ENCODE measurements at regions not wholly inside any gene's neighbourhood (a gene's known extent, or its start where the extent isn't known, plus 50 kb on each side); places are given as distances from the start of the nearest gene placed in this dataset.

GRCh38 chr11:82577246-82577645 lies 156.4 kb downstream of the FAM181B start:
- no peak for TF ChIP-seq CTCF (IDR thresholded peaks at IDR 0.05; ENCODE audit: unreplicated experiment)
- no peak for DNase-seq (ENCODE audit: low spot score, unreplicated experiment)
- no peak overlapping the region for H3K4me3 Mint-ChIP-seq (ENCODE audit: low read depth)
- H3K27ac Mint-ChIP-seq = no peak overlapping the region
- peaks cover 11% of the 10 kb centered on the region for H3K27me3 Mint-ChIP-seq
- no peaks in the 10 kb centered on the region for H3K36me3 Mint-ChIP-seq (ENCODE audit: insufficient read depth)
- H3K4me1 Mint-ChIP-seq (ENCODE audit: low read depth) = peaks cover 4% of the 10 kb centered on the region
- H3K9me3 Mint-ChIP-seq (ENCODE audit: low read depth) = no peaks in the 10 kb centered on the region

DNA sequence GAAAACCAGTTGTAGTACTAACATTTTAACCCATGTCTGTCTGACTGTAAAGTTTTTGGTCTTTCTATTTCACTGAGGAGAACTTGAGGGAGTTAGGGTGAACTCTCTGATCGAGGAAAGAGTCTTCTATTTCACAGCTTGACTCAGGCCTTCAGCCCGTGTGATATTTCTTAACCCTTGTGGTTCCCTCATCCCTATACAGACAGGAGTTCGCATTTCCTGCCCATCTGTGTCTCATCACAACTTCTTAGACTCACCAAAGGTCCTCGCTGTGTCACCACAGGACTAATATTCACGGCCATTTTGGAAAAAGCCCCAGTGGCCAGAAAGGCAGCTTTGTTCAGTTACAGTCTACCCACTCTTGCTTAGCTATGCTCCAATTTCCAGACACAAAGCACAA lies 172.8 kb downstream of the FAM181B start:
- no peak overlapping the region for H3K4me3 Mint-ChIP-seq (ENCODE audit: low read depth)
- no peaks in the 10 kb centered on the region for H3K4me1 Mint-ChIP-seq (ENCODE audit: low read depth)
- H3K9me3 Mint-ChIP-seq (ENCODE audit: low read depth) = no peaks in the 10 kb centered on the region
- no peak overlapping the region for H3K27ac Mint-ChIP-seq
- DNase-seq (ENCODE audit: low spot score, unreplicated experiment) = no peak
- peaks cover 8% of the 10 kb centered on the region for H3K27me3 Mint-ChIP-seq
- TF ChIP-seq CTCF (IDR thresholded peaks at IDR 0.05; ENCODE audit: unreplicated experiment) = no peak
- no peaks in the 10 kb centered on the region for H3K36me3 Mint-ChIP-seq (ENCODE audit: insufficient read depth)

GRCh38 chr11:82559609-82560008 lies 174.1 kb downstream of the FAM181B start:
- H3K9me3 Mint-ChIP-seq (ENCODE audit: low read depth) = no peaks in the 10 kb centered on the region
- H3K36me3 Mint-ChIP-seq (ENCODE audit: insufficient read depth) = no peaks in the 10 kb centered on the region
- no peaks in the 10 kb centered on the region for H3K4me1 Mint-ChIP-seq (ENCODE audit: low read depth)
- DNase-seq (ENCODE audit: low spot score, unreplicated experiment) = no peak
- no peak overlapping the region for H3K4me3 Mint-ChIP-seq (ENCODE audit: low read depth)
- TF ChIP-seq CTCF (IDR thresholded peaks at IDR 0.05; ENCODE audit: unreplicated experiment) = no peak
- peaks cover 6% of the 10 kb centered on the region for H3K27me3 Mint-ChIP-seq
- no peak overlapping the region for H3K27ac Mint-ChIP-seq

GRCh38 chr11:82557274-82557673 lies 176.4 kb downstream of the FAM181B start:
- Mint-ChIP-seq H3K4me1 (ENCODE audit: low read depth) (no peaks in the 10 kb centered on the region), H3K4me3 (ENCODE audit: low read depth) (no peak overlapping the region), H3K27ac (no peak overlapping the region), H3K9me3 (ENCODE audit: low read depth) (no peaks in the 10 kb centered on the region), H3K27me3 (peaks cover 6% of the 10 kb centered on the region), H3K36me3 (ENCODE audit: insufficient read depth) (no peaks in the 10 kb centered on the region)
- TF ChIP-seq CTCF (IDR thresholded peaks at IDR 0.05; ENCODE audit: unreplicated experiment) = no peak
- no peak for DNase-seq (ENCODE audit: low spot score, unreplicated experiment)

DNA sequence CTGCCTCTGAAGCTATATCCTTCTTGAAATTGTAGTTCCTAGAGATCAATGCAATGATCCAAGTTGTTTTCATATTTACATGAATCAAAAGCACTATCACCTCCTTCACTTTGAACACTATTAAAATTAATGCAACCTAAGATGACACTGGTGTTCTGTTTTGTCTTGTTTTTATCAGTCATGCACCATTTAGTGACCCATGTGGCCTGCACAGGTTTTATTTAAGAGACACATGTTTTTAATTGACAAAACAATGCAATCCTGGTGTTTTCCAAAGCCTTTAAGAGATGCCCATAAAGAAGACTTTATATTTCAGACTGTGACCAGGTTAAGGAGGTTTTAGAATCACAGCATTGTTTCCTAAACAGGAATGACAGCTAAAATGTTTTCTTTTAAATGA lies 177.5 kb downstream of the FAM181B start:
- H3K9me3 Mint-ChIP-seq (ENCODE audit: low read depth) = no peaks in the 10 kb centered on the region
- peaks cover 8% of the 10 kb centered on the region for H3K27me3 Mint-ChIP-seq
- TF ChIP-seq CTCF (IDR thresholded peaks at IDR 0.05; ENCODE audit: unreplicated experiment) = no peak
- DNase-seq (ENCODE audit: low spot score, unreplicated experiment) = no peak
- H3K27ac Mint-ChIP-seq = no peak overlapping the region
- no peaks in the 10 kb centered on the region for H3K36me3 Mint-ChIP-seq (ENCODE audit: insufficient read depth)
- no peak overlapping the region for H3K4me3 Mint-ChIP-seq (ENCODE audit: low read depth)
- no peaks in the 10 kb centered on the region for H3K4me1 Mint-ChIP-seq (ENCODE audit: low read depth)

Data from progenitor cell of endocrine pancreas (in vitro differentiated cells).